Karpas-422 (cell line): ENCODE measurements at regions not wholly inside any gene's neighbourhood (a gene's known extent, or its start where the extent isn't known, plus 50 kb on each side); places are given as distances from the start of the nearest gene placed in this dataset.

Experiments used
- DNase-seq: peaks from one replicate; pipeline ENCODE4 v3.0.0-alpha.2; 2015
- H2AFZ ChIP-seq: fragments of 200-600 bp; sonication (generic); 2 replicates; pipeline ENCODE4 v1.6.1; 2014; ENCODE audit warnings: antibody characterized with exemption, low read length, mixed read lengths
- H3K27ac ChIP-seq: fragments of 200-600 bp; sonication (generic); 2 replicates; pipeline ENCODE4 v1.5.1; 2014; ENCODE audit warnings: mild to moderate bottlenecking, low read length, moderate library complexity
- H3K27me3 ChIP-seq: fragments of 200-600 bp; sonication (generic); 2 replicates; pipeline ENCODE4 v1.6.1; 2014; ENCODE audit warnings: low read length, mixed read lengths
- H3K36me3 ChIP-seq: fragments of 200-600 bp; sonication (generic); 2 replicates; pipeline ENCODE4 v1.6.1; 2014; ENCODE audit warnings: low read length, mixed read lengths; ENCODE audit not compliant: insufficient read depth
- H3K4me1 ChIP-seq: fragments of 200-600 bp; sonication (generic); 2 replicates; pipeline ENCODE4 v1.6.1; 2014; ENCODE audit warnings: mild to moderate bottlenecking, low read length, mixed read lengths
- H3K4me2 ChIP-seq: fragments of 200-600 bp; sonication (generic); 2 replicates; pipeline ENCODE4 v1.6.1; 2014; ENCODE audit warnings: low read length, low read depth, mild to moderate bottlenecking; ENCODE audit not compliant: poor library complexity, severe bottlenecking
- H3K4me3 ChIP-seq: fragments of 200-600 bp; sonication (generic); 2 replicates; pipeline ENCODE4 v1.5.1; 2014; ENCODE audit warnings: mild to moderate bottlenecking, antibody characterized with exemption, low read length, mixed read lengths
- H3K79me2 ChIP-seq: fragments of 200-600 bp; sonication (generic); 2 replicates; pipeline ENCODE4 v1.6.1; 2014; ENCODE audit warnings: mild to moderate bottlenecking, low read length, mixed read lengths
- H3K9ac ChIP-seq: fragments of 200-600 bp; sonication (generic); 2 replicates; pipeline ENCODE4 v1.6.0; 2014; ENCODE audit warnings: low read length
- H3K9me2 ChIP-seq: fragments of 200-600 bp; sonication (generic), shearing (Covaris generic); replicated peaks from 2 replicates; pipeline ENCODE4 v1.6.0; 2014; ENCODE audit warnings: mild to moderate bottlenecking, low read length, moderate library complexity; ENCODE audit not compliant: insufficient read depth
- H3K9me3 ChIP-seq: fragments of 300-700, 200-600 bp; sonication (generic); 2 replicates; pipeline ENCODE4 v1.6.1; 2014; ENCODE audit warnings: low read length, mixed read lengths
- H4K20me1 ChIP-seq: fragments of 200-600 bp; sonication (generic); 2 replicates; pipeline ENCODE4 v1.6.1; 2014; ENCODE audit warnings: mild to moderate bottlenecking, antibody characterized with exemption, low read length, low read depth; ENCODE audit not compliant: insufficient read depth

- Histone ChIP-seq H3K9me2 (no peaks in the 10 kb centered on the region), H3K79me2 (no peaks in the 10 kb centered on the region), H3K27me3 (no peaks in the 10 kb centered on the region), H3K4me1 (peaks cover 35% of the 10 kb centered on the region), H4K20me1 (no peaks in the 10 kb centered on the region), H3K9me3 (0 out of 2 replicates have a peak, but pooled peaks cover 1% of the 10 kb centered on the region), H2AFZ (no peak overlapping the region), H3K9ac (no peak overlapping the region), H3K27ac (no peak overlapping the region), H3K36me3 (peaks cover 3% of the 10 kb centered on the region; the same call in 1 of the 2 replicates), H3K4me2 (no peak overlapping the region), H3K4me3 (no peak overlapping the region)
- no peak for DNase-seq
These were observed 86.7 kb upstream of the TMEM18 start for GRCh38 chr2:763766-764525.

- Histone ChIP-seq H3K4me2 (no peak overlapping the region), H4K20me1 (no peaks in the 10 kb centered on the region)
These were observed 85.4 kb upstream of the TMEM18 start for GRCh38 chr2:762646-763045.

GRCh38 chr2:761384-761783, 84.2 kb upstream of the TMEM18 start:
- Histone ChIP-seq H3K9me2 (no peaks in the 10 kb centered on the region), H3K4me1 (peaks cover 19% of the 10 kb centered on the region), H3K79me2 (no peaks in the 10 kb centered on the region), H3K27me3 (no peaks in the 10 kb centered on the region), H3K27ac (no peak overlapping the region), H4K20me1 (no peaks in the 10 kb centered on the region), H2AFZ (no peak overlapping the region), H3K36me3 (no peaks in the 10 kb centered on the region), H3K9me3 (no peaks in the 10 kb centered on the region), H3K4me2 (no peak overlapping the region), H3K9ac (no peak overlapping the region), H3K4me3 (no peak overlapping the region)
- DNase-seq, result no peak

More at GRCh38 chr2:762646-763045, 85.4 kb upstream of the TMEM18 start:
- H2AFZ ChIP-seq, result no peak overlapping the region
- H3K9ac ChIP-seq, result no peak overlapping the region
- H3K27me3 ChIP-seq, result no peaks in the 10 kb centered on the region
- DNase-seq, result no peak
- no peaks in the 10 kb centered on the region for H3K36me3 ChIP-seq
- H3K4me3 ChIP-seq, result no peak overlapping the region
- no peaks in the 10 kb centered on the region for H3K9me3 ChIP-seq
- H3K27ac ChIP-seq, result no peak overlapping the region
- no peaks in the 10 kb centered on the region for H3K9me2 ChIP-seq
- peaks cover 29% of the 10 kb centered on the region for H3K4me1 ChIP-seq
- H3K79me2 ChIP-seq, result no peaks in the 10 kb centered on the region

GRCh38 chr2:760001-760400, 82.8 kb upstream of the TMEM18 start:
- Histone ChIP-seq H3K27ac (no peak overlapping the region), H2AFZ (no peak overlapping the region), H3K4me1 (peaks cover 19% of the 10 kb centered on the region), H3K36me3 (no peaks in the 10 kb centered on the region), H3K27me3 (no peaks in the 10 kb centered on the region), H3K9me2 (no peaks in the 10 kb centered on the region), H3K79me2 (no peaks in the 10 kb centered on the region), H3K4me3 (no peak overlapping the region), H3K9ac (no peak overlapping the region), H4K20me1 (no peaks in the 10 kb centered on the region), H3K9me3 (no peaks in the 10 kb centered on the region), H3K4me2 (no peak overlapping the region)
- no peak for DNase-seq

GRCh38 chr2:758073-758820, 81.0 kb upstream of the TMEM18 start:
- no peaks in the 10 kb centered on the region for H3K36me3 ChIP-seq
- no peak overlapping the region for H3K4me2 ChIP-seq
- no peaks in the 10 kb centered on the region for H3K79me2 ChIP-seq
- no peaks in the 10 kb centered on the region for H4K20me1 ChIP-seq
- no peaks in the 10 kb centered on the region for H3K27me3 ChIP-seq
- no peak overlapping the region for H3K9ac ChIP-seq
- H3K9me3 ChIP-seq, result no peaks in the 10 kb centered on the region
- no peaks in the 10 kb centered on the region for H3K9me2 ChIP-seq
- H3K4me3 ChIP-seq, result no peak overlapping the region
- H3K4me1 ChIP-seq, result peaks cover 12% of the 10 kb centered on the region
- H2AFZ ChIP-seq, result no peak overlapping the region
- no peak for DNase-seq
- H3K27ac ChIP-seq, result no peak overlapping the region

GRCh38 chr2:753123-753522, 75.9 kb upstream of the TMEM18 start:
- Histone ChIP-seq H3K9me3 (no peaks in the 10 kb centered on the region), H3K36me3 (no peaks in the 10 kb centered on the region), H3K27ac (no peak overlapping the region), H3K9ac (no peak overlapping the region), H4K20me1 (no peaks in the 10 kb centered on the region), H3K27me3 (no peaks in the 10 kb centered on the region), H3K4me3 (no peak overlapping the region), H3K9me2 (no peaks in the 10 kb centered on the region), H2AFZ (no peak overlapping the region), H3K4me1 (no peaks in the 10 kb centered on the region), H3K79me2 (no peaks in the 10 kb centered on the region), H3K4me2 (no peak overlapping the region)
- no peak for DNase-seq

GRCh38 chr2:751474-751873, 74.3 kb upstream of the TMEM18 start:
- Histone ChIP-seq H3K4me3 (no peak overlapping the region), H3K27me3 (0 out of 2 replicates have a peak, but pooled peaks cover 2% of the 10 kb centered on the region), H2AFZ (no peak overlapping the region), H3K79me2 (no peaks in the 10 kb centered on the region), H3K9ac (no peak overlapping the region), H3K4me1 (no peaks in the 10 kb centered on the region), H4K20me1 (no peaks in the 10 kb centered on the region), H3K36me3 (no peaks in the 10 kb centered on the region), H3K9me3 (no peaks in the 10 kb centered on the region), H3K27ac (no peak overlapping the region), H3K9me2 (no peaks in the 10 kb centered on the region), H3K4me2 (no peak overlapping the region)
- DNase-seq, result no peak

GRCh38 chr2:750628-751027, 73.4 kb upstream of the TMEM18 start:
- Histone ChIP-seq H3K27me3 (0 out of 2 replicates have a peak, but pooled peaks cover 2% of the 10 kb centered on the region), H3K27ac (no peak overlapping the region), H3K4me3 (no peak overlapping the region), H3K36me3 (no peaks in the 10 kb centered on the region), H4K20me1 (no peaks in the 10 kb centered on the region), H3K9me2 (no peaks in the 10 kb centered on the region), H3K4me1 (no peaks in the 10 kb centered on the region), H3K9ac (no peak overlapping the region), H3K4me2 (no peak overlapping the region), H3K79me2 (no peaks in the 10 kb centered on the region), H3K9me3 (no peaks in the 10 kb centered on the region), H2AFZ (no peak overlapping the region)
- no peak for DNase-seq
